OCI-LY3 (cell line): ENCODE measurements at regions not wholly inside any gene's neighbourhood (a gene's known extent, or its start where the extent isn't known, plus 50 kb on each side); places are given as distances from the start of the nearest gene placed in this dataset.

Source experiments
- EZH2phosphoT487 ChIP-seq: fragments of 200-600 bp; shearing (Covaris generic); IDR thresholded peaks from 2 replicates; pipeline ENCODE4 v1.6.1; 2018; ENCODE audit warnings: antibody characterized with exemption, mixed run types, low read depth
- TF ChIP-seq, protein P1 (sequence below): fragments of 200-600, 300-600 bp; sonication (generic); IDR thresholded peaks from 2 replicates; pipeline ENCODE4 v1.5.1; 2014; ENCODE audit warnings: antibody characterized with exemption, low read length, low read depth

DNA sequence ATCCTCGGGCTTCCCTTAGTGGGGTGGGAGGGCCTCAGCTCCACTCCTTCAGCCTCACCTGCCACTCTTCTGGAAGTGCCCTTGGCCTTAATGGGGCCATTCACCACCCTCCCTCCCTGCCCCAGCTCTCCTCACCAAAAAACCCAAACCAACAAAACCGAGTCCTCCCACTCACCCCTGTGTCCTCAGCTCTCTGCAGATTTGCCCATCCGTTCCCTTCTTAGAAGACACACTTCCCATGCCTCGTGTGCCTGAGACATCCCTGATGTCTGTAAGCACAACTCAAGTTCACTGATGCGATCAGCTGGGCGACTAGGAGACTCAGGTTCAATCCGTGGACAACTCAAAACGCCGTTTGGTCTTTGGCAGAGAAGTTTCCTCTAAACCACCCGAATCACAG, 839.2 kb downstream of the TBC1D22A start:
- no peak for TF ChIP-seq EZH2phosphoT487
- TF ChIP-seq, protein P1, sequence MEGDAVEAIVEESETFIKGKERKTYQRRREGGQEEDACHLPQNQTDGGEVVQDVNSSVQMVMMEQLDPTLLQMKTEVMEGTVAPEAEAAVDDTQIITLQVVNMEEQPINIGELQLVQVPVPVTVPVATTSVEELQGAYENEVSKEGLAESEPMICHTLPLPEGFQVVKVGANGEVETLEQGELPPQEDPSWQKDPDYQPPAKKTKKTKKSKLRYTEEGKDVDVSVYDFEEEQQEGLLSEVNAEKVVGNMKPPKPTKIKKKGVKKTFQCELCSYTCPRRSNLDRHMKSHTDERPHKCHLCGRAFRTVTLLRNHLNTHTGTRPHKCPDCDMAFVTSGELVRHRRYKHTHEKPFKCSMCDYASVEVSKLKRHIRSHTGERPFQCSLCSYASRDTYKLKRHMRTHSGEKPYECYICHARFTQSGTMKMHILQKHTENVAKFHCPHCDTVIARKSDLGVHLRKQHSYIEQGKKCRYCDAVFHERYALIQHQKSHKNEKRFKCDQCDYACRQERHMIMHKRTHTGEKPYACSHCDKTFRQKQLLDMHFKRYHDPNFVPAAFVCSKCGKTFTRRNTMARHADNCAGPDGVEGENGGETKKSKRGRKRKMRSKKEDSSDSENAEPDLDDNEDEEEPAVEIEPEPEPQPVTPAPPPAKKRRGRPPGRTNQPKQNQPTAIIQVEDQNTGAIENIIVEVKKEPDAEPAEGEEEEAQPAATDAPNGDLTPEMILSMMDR = no peak
